Small intestine (tissue), 7 donors: ENCODE measurements at regions not wholly inside any gene's neighbourhood (a gene's known extent, or its start where the extent isn't known, plus 50 kb on each side); places are given as distances from the start of the nearest gene placed in this dataset.

Experiments used
- DNase-seq, 2 donors: peaks; one replicate each; pipeline versions ENCODE4 v3.0.0 to v3.0.0-alpha.2; 2013
- FAIRE-seq: peaks from 2 replicates; lab custom pipeline; 2012; peaks lifted over from hg19 to GRCh38; lab: Jason Lieb, UNC
- H3K27ac ChIP-seq, 3 donors: one replicate each; pipeline ENCODE4 v1.5.1; 2013; ENCODE audit warnings: low read length in 2 of 3, mild to moderate bottlenecking in 2 of 3, control low read depth in 1 of 3, inconsistent platforms in 1 of 3, low read depth in 1 of 3, moderate library complexity in 1 of 3
- H3K27me3 ChIP-seq, 3 donors: one replicate each; pipeline ENCODE4 v1.6.1; 2013; ENCODE audit warnings: low read length in 3 of 3, inconsistent platforms in 1 of 3; ENCODE audit not compliant: control insufficient read depth in 3 of 3, insufficient read depth in 3 of 3
- H3K36me3 ChIP-seq, 3 donors: one replicate each; pipeline ENCODE4 v1.6.1; 2013; ENCODE audit warnings: low read length in 3 of 3, inconsistent platforms in 1 of 3, low read depth in 1 of 3, mild to moderate bottlenecking in 1 of 3, moderate library complexity in 1 of 3; ENCODE audit not compliant: control insufficient read depth in 3 of 3, insufficient read depth in 2 of 3
- H3K4me1 ChIP-seq, 3 donors: one replicate each; pipeline ENCODE4 v1.6.1; 2013; ENCODE audit warnings: low read length in 2 of 3, inconsistent platforms in 1 of 3, low read depth in 1 of 3, mild to moderate bottlenecking in 1 of 3, moderate library complexity in 1 of 3; ENCODE audit not compliant: control insufficient read depth in 3 of 3, insufficient read depth in 2 of 3
- H3K4me3 ChIP-seq, 3 donors: one replicate each; pipeline ENCODE4 v1.5.1; 2013; ENCODE audit warnings: low read length in 3 of 3, control low read depth in 1 of 3, inconsistent platforms in 1 of 3, low read depth in 1 of 3, mild to moderate bottlenecking in 1 of 3, moderate library complexity in 1 of 3
- H3K9me3 ChIP-seq, 2 donors: one replicate each; pipeline ENCODE4 v1.6.1; 2013; ENCODE audit warnings: low read depth in 1 of 2, low read length in 1 of 2; ENCODE audit not compliant: control insufficient read depth in 2 of 2, insufficient read depth in 1 of 2
- WGBS, 3 donors: extraction: QIAGEN DNeasy Blood & Tissue Kit; methylation state at CpG; one replicate each; pipeline ENCODE4 v1.1.7; 2013; 5-methylcytosine and 5-hydroxymethylcytosine counted together
- donor health status: healthy with polysubstance abuse.
- donor health status: control.
- donor health status: control.
- donor health status: Bipolar disorder and iron deficiency.
- donor health status: healthy.

- FAIRE-seq (no peak), DNase-seq (no peak)
- Histone ChIP-seq H3K4me1 (no peaks in the 10 kb centered on the region), H3K4me3 (no peak overlapping the region), H3K27ac (no peak overlapping the region), H3K36me3 (no peaks in the 10 kb centered on the region), H3K9me3 (no peaks in the 10 kb centered on the region), H3K27me3 (no peaks in the 10 kb centered on the region)
- WGBS, 3 donors, result 51 to 68% (median 63%) methylated on average over 2 of the region's 2 CpGs
Observed at GRCh38 chr18:75554644-75555185, 127.2 kb upstream of the SMIM21 start.

- Histone ChIP-seq H3K4me1 (no peaks in the 10 kb centered on the region), H3K27ac (no peak overlapping the region), H3K9me3 (no peaks in the 10 kb centered on the region), H3K36me3 (no peaks in the 10 kb centered on the region), H3K4me3 (no peak overlapping the region), H3K27me3 (no peaks in the 10 kb centered on the region)
- WGBS, 3 donors, result 70 to 76% (median 74%) methylated on average over 7 of the region's 7 CpGs
- DNase-seq, result no peak
- FAIRE-seq, result no peak
Observed at GRCh38 chr18:75554176-75554575, 126.7 kb upstream of the SMIM21 start.

- FAIRE-seq (no peak), DNase-seq (no peak)
- Histone ChIP-seq H3K4me1 (no peaks in the 10 kb centered on the region), H3K9me3 (no peaks in the 10 kb centered on the region), H3K27ac (no peak overlapping the region), H3K4me3 (no peak overlapping the region), H3K27me3 (no peaks in the 10 kb centered on the region), H3K36me3 (no peaks in the 10 kb centered on the region)
- 76 to 89% (median 85%) methylated on average over 8 of the region's 8 CpGs for WGBS, 3 donors
Observed at GRCh38 chr18:75553021-75553420, 125.5 kb upstream of the SMIM21 start.

DNA sequence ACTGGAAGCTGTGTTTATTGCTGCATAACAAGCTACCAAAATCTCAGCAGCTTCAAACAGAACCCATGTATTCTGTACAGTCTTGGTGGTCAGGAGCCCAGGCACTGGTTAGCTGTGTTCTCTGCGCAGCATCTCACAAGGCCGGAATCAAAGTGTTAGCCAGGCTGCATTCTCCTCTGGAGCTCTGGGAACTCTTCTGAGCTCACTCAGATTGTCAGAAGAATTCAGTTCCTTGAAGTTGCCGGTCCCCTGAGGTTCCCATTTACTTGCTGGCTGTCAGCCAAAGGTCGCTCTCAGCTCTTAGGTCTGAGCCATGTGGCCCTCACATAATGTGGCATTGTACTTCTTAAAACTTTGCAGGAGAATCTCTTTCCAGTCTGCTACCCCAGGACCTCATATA, 123.6 kb upstream of the SMIM21 start:
- no peak overlapping the region for H3K27ac ChIP-seq
- H3K4me3 ChIP-seq, result no peak overlapping the region
- H3K27me3 ChIP-seq, result no peaks in the 10 kb centered on the region
- H3K4me1 ChIP-seq, result no peaks in the 10 kb centered on the region
- FAIRE-seq (no peak), DNase-seq (peak in 1 of 2 donors; percentile 8)
- WGBS, 3 donors, result 31 to 43% (median 42%) methylated on average over 4 of the region's 4 CpGs
- H3K9me3 ChIP-seq, result no peaks in the 10 kb centered on the region
- H3K36me3 ChIP-seq, result no peaks in the 10 kb centered on the region

DNA sequence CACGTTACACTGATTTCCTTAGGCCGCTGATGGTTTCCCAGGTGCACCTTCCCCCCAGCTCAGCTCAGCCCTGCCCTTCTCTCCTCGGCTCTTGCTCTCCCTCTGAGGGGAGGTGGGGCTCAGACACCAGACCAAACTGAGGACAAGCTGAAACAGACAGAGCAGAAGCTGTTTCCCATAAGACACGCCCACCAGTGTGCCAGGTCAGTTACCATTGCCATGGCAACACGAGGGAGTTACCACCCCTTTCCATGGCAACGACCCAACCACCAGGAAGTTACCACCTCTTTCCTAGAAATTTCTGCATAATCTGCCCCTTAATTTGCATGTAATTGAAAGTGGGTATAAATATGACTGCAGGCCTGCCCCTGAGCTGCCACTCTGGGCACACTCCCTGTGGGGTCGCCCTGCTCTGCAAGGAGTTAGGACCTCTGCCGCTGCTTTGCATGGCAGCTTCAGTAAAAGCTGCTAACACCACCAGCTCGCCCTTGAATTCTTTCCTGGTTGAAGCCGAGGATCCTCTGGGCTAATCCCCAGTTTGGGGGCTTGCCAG, 120.9 kb upstream of the SMIM21 start:
- 47 to 63% (median 58%) methylated on average over 10 of the region's 10 CpGs for WGBS, 3 donors
- DNase-seq, result peak in 1 of 2 donors; percentile 3

GRCh38 chr18:75546964-75547363, 119.5 kb upstream of the SMIM21 start:
- Histone ChIP-seq H3K9me3 (no peaks in the 10 kb centered on the region), H3K4me1 (no peaks in the 10 kb centered on the region), H3K4me3 (no peak overlapping the region), H3K27ac (no peak overlapping the region), H3K36me3 (no peaks in the 10 kb centered on the region), H3K27me3 (no peaks in the 10 kb centered on the region)
- WGBS, 3 donors, result 69 to 80% (median 75%) methylated on average over 7 of the region's 7 CpGs
- FAIRE-seq, result no peak
- DNase-seq, result no peak

More for the DNA sequence above, 120.9 kb upstream of the SMIM21 start:
- Histone ChIP-seq H3K4me1 (no peaks in the 10 kb centered on the region), H3K9me3 (no peaks in the 10 kb centered on the region), H3K27ac (no peak overlapping the region), H3K27me3 (no peaks in the 10 kb centered on the region), H3K4me3 (no peak overlapping the region), H3K36me3 (no peaks in the 10 kb centered on the region)
- FAIRE-seq, result no peak

- DNase-seq (no peak), FAIRE-seq (no peak)
- Histone ChIP-seq H3K4me3 (no peak overlapping the region), H3K9me3 (no peaks in the 10 kb centered on the region), H3K27ac (no peak overlapping the region), H3K27me3 (no peaks in the 10 kb centered on the region), H3K4me1 (no peaks in the 10 kb centered on the region), H3K36me3 (no peaks in the 10 kb centered on the region)
- 75 to 88% (median 84%) methylated on average over 6 of the region's 6 CpGs for WGBS, 3 donors
Observed at GRCh38 chr18:75545189-75545588, 117.7 kb upstream of the SMIM21 start.

GRCh38 chr18:75544496-75544895, 117.0 kb upstream of the SMIM21 start:
- DNase-seq (no peak), FAIRE-seq (no peak)
- H3K4me3 ChIP-seq, result no peak overlapping the region
- no peaks in the 10 kb centered on the region for H3K4me1 ChIP-seq
- no peaks in the 10 kb centered on the region for H3K36me3 ChIP-seq
- no peak overlapping the region for H3K27ac ChIP-seq
- no peaks in the 10 kb centered on the region for H3K9me3 ChIP-seq
- H3K27me3 ChIP-seq, result no peaks in the 10 kb centered on the region
- WGBS, 3 donors, result 61 to 75% (median 74%) methylated on average over 5 of the region's 5 CpGs

GRCh38 chr18:75544051-75544481, 116.6 kb upstream of the SMIM21 start:
- FAIRE-seq (no peak), DNase-seq (no peak)
- no peaks in the 10 kb centered on the region for H3K9me3 ChIP-seq
- H3K36me3 ChIP-seq, result no peaks in the 10 kb centered on the region
- no peak overlapping the region for H3K4me3 ChIP-seq
- H3K27me3 ChIP-seq, result no peaks in the 10 kb centered on the region
- WGBS, 3 donors, result 90 to 91% (median 90%) methylated on average over 10 of the region's 10 CpGs
- H3K4me1 ChIP-seq, result no peaks in the 10 kb centered on the region
- H3K27ac ChIP-seq, result no peak overlapping the region
